Type B pancreatic cell (in vitro differentiated cells): ENCODE measurements at regions not wholly inside any gene's neighbourhood (a gene's known extent, or its start where the extent isn't known, plus 50 kb on each side); places are given as distances from the start of the nearest gene placed in this dataset.

Experiments
- DNase-seq: peaks from one replicate; pipeline ENCODE4 v3.0.0; 2021; ENCODE audit warnings: mixed read lengths; ENCODE audit not compliant: unreplicated experiment; ENCODE audit errors: extremely low spot score
- H3K27ac Mint-ChIP-seq: 2 replicates; pipeline ENCODE4 v1.8.0; 2021; ENCODE audit warnings: mild to moderate bottlenecking, mixed read lengths
- H3K27me3 Mint-ChIP-seq: 2 replicates; pipeline ENCODE4 v1.8.0; 2021; ENCODE audit warnings: mixed read lengths
- H3K36me3 Mint-ChIP-seq: 2 replicates; pipeline ENCODE4 v1.8.0; 2021; ENCODE audit warnings: mixed read lengths
- H3K4me1 Mint-ChIP-seq: one replicate; pipeline ENCODE4 v1.8.0; 2021; ENCODE audit warnings: mixed read lengths; ENCODE audit not compliant: unreplicated experiment
- H3K4me3 Mint-ChIP-seq: 2 replicates; pipeline ENCODE4 v1.8.0; 2021; ENCODE audit warnings: mild to moderate bottlenecking, mixed read lengths
- H3K9me3 Mint-ChIP-seq: 2 replicates; pipeline ENCODE4 v1.8.0; 2021; ENCODE audit warnings: mixed read lengths
- CTCF ChIP-seq: fragments of 200-600 bp; sonication (generic); conservative IDR thresholded peaks from 2 replicates; pipeline ENCODE4 v1.5.0; 2021; ENCODE audit warnings: antibody characterized with exemption, mild to moderate bottlenecking

GRCh38 chr7:12921751-12922345, 234.4 kb downstream of the ARL4A start:
- no peak overlapping the region for H3K27ac Mint-ChIP-seq
- no peaks in the 10 kb centered on the region for H3K36me3 Mint-ChIP-seq
- peaks cover 14% of the 10 kb centered on the region for H3K4me1 Mint-ChIP-seq
- H3K4me3 Mint-ChIP-seq = no peak overlapping the region
- H3K27me3 Mint-ChIP-seq = no peaks in the 10 kb centered on the region
- H3K9me3 Mint-ChIP-seq = peaks cover 4% of the 10 kb centered on the region
- no peak for TF ChIP-seq CTCF
- no peak for DNase-seq

DNA sequence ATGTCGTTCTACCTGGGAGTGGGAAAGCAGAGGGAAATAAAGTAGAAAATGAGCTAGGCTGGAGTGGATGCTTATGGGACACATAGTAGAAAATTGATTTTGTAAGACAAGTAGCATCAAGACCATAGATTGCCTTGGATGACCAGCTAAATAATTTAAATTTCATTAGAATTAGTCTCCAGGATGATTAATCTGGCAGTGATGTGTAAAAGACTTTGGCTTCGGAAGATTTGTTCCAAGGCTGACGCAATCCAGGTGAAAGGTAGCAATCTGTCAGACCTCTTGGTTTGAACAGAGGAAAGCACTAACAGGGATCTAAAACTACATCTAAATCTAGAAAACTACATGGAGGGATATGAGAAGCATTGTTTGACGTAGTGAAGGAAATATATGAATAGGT, 236.5 kb downstream of the ARL4A start:
- Mint-ChIP-seq H3K27me3 (no peaks in the 10 kb centered on the region), H3K36me3 (no peaks in the 10 kb centered on the region), H3K4me3 (no peak overlapping the region), H3K27ac (no peak overlapping the region), H3K4me1 (peaks cover 30% of the 10 kb centered on the region), H3K9me3 (no peaks in the 10 kb centered on the region)
- TF ChIP-seq CTCF = no peak
- DNase-seq = no peak

GRCh38 chr7:12926206-12926605, 238.8 kb downstream of the ARL4A start:
- no peak for TF ChIP-seq CTCF
- H3K4me1 Mint-ChIP-seq = peaks cover 39% of the 10 kb centered on the region
- DNase-seq = no peak

DNA sequence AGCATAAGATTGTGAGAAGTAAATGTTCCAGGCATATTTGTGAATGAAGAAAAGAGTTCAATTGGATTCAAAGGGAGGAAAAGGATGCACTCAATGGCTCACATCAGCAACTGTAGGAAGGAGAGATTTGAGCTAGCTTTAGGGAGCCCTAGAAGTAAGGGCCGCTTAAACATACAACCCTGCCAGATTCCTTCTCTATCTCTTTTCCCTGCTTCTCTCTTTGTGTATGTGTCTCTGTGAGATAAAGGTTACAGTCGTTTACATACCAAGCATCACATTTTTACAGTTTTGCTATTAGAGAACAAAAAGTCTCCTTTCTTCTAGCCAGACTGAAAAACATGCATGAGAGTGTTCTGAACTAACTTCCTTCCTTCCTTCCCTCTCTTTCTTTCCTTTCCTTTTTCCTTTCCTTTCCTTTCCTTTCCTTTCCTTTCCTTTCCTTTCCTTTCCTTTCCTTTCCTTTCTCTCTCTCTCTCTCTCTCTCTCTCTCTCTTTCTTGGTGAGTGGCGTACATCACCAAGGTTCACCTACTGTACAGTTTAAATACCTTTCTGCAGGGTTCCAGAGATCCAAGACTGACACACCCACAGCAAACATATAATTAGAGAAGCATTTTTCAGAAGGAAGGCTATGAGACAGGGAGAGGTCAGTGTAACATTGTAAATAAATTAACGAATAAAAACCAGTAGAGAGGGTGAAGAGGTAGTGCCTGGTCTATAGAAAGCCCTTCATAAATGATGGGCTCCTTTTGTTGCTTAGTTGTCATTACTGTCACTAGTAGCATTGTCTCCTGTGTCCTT, 240.4 kb downstream of the ARL4A start:
- TF ChIP-seq CTCF = no peak
- H3K4me1 Mint-ChIP-seq = peaks cover 39% of the 10 kb centered on the region
- DNase-seq = no peak
- H3K27ac Mint-ChIP-seq = peak overlapping the region; percentile 79
- H3K36me3 Mint-ChIP-seq = no peaks in the 10 kb centered on the region
- H3K27me3 Mint-ChIP-seq = no peaks in the 10 kb centered on the region
- peak overlapping the region; percentile 42 for H3K4me3 Mint-ChIP-seq
- H3K9me3 Mint-ChIP-seq = peaks cover 4% of the 10 kb centered on the region

More at GRCh38 chr7:12926206-12926605, 238.8 kb downstream of the ARL4A start:
- H3K27ac Mint-ChIP-seq = no peak overlapping the region
- H3K36me3 Mint-ChIP-seq = no peaks in the 10 kb centered on the region
- H3K9me3 Mint-ChIP-seq = no peaks in the 10 kb centered on the region
- no peaks in the 10 kb centered on the region for H3K27me3 Mint-ChIP-seq
- no peak overlapping the region for H3K4me3 Mint-ChIP-seq

DNA sequence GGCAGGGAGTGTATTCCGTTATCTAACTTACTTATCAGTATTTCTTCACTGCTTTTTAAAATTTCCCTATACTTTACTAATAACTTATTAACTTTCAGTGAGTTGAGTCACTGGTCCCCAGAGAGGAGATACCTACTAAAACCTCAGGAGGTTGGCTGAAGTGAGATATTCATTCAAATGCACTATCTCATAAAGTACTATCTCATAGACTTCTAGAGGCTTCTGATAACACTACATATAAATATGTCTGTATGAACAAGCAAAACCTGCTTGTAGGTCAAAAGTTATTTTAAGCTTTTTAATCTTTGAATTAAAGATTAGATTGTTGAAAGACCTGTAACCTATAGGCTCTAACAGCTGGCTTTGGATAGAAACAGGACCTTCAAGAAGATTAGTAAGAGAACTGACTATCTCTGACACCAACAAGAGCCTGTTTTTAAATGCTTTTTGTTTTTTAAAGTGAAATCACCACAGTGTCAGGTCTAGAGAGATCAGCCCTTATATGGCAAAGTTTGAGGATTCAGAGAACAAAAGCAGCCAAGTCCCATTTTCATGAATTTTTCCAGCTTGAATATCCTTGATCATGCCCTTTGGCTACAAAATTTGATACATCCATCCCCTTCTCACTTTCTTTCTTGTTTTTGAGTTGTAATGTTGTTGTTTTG, 242.2 kb downstream of the ARL4A start:
- peak overlapping the region; percentile 32 for H3K27ac Mint-ChIP-seq
- DNase-seq = no peak

More for the DNA sequence above, 242.2 kb downstream of the ARL4A start:
- TF ChIP-seq CTCF = no peak
- Mint-ChIP-seq H3K9me3 (peaks cover 4% of the 10 kb centered on the region), H3K4me1 (peaks cover 30% of the 10 kb centered on the region), H3K4me3 (no peak overlapping the region), H3K36me3 (no peaks in the 10 kb centered on the region), H3K27me3 (no peaks in the 10 kb centered on the region)
